Activated T-helper 17 cell treated with anti-CD3 and anti-CD28 coated beads, Interleukin-2, amount 50 U/mL, for 72 hours (primary cell): ENCODE measurements at regions not wholly inside any gene's neighbourhood (a gene's known extent, or its start where the extent isn't known, plus 50 kb on each side); places are given as distances from the start of the nearest gene placed in this dataset.
A peak's percentile ranks its signal among the peaks of the same experiment; 100 is the strongest.

Experiments
- ATAC-seq: fragments of 150-1000 bp; cut with Tn5 transposase; replicated peaks from 2 replicates; pipeline ENCODE4 v1.10.0; 2021; ENCODE audit warnings: mild to moderate bottlenecking, moderate library complexity
- H3K27ac Mint-ChIP-seq: one replicate; pipeline ENCODE4 v1.8.0; 2022; ENCODE audit warnings: mixed read lengths
- H3K27me3 Mint-ChIP-seq: one replicate; pipeline ENCODE4 v1.8.0; 2022; ENCODE audit warnings: mixed read lengths
- H3K36me3 Mint-ChIP-seq: one replicate; pipeline ENCODE4 v1.8.0; 2022; ENCODE audit warnings: low read depth, mild to moderate bottlenecking, mixed read lengths
- H3K4me1 Mint-ChIP-seq: one replicate; pipeline ENCODE4 v1.8.0; 2022; ENCODE audit warnings: mixed read lengths
- H3K4me3 Mint-ChIP-seq: one replicate; pipeline ENCODE4 v1.8.0; 2022; ENCODE audit warnings: mild to moderate bottlenecking, mixed read lengths
- H3K9me3 Mint-ChIP-seq: one replicate; pipeline ENCODE4 v1.8.0; 2022; ENCODE audit warnings: mixed read lengths

DNA sequence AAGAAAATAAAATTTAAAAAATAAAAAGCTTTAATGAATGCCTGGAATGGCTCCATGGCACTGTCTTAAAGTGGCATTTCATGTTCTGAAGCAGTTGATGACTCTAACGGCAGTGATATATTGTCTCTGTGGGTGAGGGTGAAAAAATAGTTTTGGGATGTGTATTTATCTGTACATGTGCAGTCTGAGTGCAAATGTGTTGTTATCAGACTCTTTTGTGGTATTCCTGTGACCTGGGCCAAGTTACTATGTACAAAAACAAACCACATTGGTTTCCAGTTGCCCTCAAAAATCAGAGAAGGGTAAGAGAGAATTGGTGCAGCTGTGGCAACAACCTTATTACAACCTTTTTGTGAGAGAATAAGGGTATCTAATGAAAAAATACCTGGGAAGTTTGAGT, 81.7 kb upstream of the CCDC91 start:
- peaks cover 19% of the 10 kb centered on the region for H3K4me1 Mint-ChIP-seq
- H3K27me3 Mint-ChIP-seq: no peaks in the 10 kb centered on the region
- no peaks in the 10 kb centered on the region for H3K36me3 Mint-ChIP-seq
- H3K9me3 Mint-ChIP-seq: no peaks in the 10 kb centered on the region
- H3K4me3 Mint-ChIP-seq: no peak overlapping the region
- ATAC-seq: peak; percentile 58
- H3K27ac Mint-ChIP-seq: no peak overlapping the region

DNA sequence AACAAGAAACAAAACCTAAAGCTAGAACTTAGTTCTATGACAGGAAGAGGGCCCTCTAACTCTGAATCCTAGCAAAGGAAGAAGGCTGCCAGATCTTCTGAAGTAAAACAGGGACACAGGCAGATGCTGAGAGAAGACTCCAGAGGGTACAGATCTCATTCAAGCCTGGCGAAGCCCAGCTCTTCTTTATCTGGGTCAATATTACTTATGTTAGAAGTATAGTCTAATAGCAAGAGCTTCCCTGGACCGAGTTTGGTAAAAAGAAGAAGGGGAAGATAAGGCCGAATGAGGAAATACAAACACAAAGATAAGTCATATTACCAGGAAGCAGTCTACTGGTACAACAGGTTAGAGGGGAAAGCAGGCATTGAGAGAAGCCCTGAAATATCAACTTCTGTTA, 79.9 kb upstream of the CCDC91 start:
- peaks cover 19% of the 10 kb centered on the region for H3K4me1 Mint-ChIP-seq
- H3K36me3 Mint-ChIP-seq: no peaks in the 10 kb centered on the region
- ATAC-seq: no peak
- no peaks in the 10 kb centered on the region for H3K27me3 Mint-ChIP-seq
- no peak overlapping the region for H3K27ac Mint-ChIP-seq
- H3K4me3 Mint-ChIP-seq: no peak overlapping the region
- H3K9me3 Mint-ChIP-seq: no peaks in the 10 kb centered on the region

DNA sequence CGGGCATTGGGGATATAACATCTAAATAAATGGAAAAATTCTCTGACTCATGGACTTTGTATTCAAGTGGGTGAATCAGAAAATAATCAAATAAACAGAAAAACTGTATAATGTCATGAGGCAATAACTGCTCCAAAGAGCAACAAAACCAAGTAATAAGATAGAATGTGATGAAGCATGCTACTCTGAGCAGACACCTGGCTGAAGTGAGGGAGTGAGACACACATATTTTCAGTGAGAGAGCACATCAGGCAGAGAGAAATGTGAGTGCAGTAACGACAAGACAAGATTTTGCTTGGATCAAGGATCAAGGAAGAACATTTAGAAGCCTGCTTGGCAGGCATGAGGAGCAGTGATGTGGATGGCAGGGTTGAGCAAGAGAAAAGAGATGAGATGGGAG, 75.8 kb upstream of the CCDC91 start:
- Mint-ChIP-seq H3K27ac (no peak overlapping the region), H3K4me3 (no peak overlapping the region), H3K4me1 (no peaks in the 10 kb centered on the region), H3K36me3 (no peaks in the 10 kb centered on the region), H3K9me3 (no peaks in the 10 kb centered on the region), H3K27me3 (no peaks in the 10 kb centered on the region)
- ATAC-seq: no peak

DNA sequence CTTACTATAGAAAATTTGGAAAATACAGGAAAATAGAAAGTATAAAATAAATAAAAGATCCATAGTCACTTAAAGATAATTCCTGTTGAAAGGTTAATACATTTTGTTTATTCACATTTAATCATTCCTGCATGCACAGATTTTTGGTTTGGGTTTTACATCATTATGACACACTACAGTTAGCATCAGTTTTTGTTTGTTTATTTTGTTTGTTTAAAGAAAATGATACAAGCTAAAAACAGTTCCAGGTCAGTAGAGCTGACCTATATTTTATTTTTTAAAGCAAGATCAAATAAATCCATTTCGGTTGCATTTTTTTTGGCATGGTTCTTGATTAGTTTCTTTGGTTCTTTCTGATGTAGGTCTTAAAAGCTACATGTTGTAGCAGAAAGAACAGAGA, 68.8 kb upstream of the CCDC91 start:
- Mint-ChIP-seq H3K27ac (no peak overlapping the region), H3K36me3 (no peaks in the 10 kb centered on the region), H3K9me3 (no peaks in the 10 kb centered on the region), H3K4me1 (no peaks in the 10 kb centered on the region), H3K27me3 (no peaks in the 10 kb centered on the region), H3K4me3 (no peak overlapping the region)
- ATAC-seq: no peak

DNA sequence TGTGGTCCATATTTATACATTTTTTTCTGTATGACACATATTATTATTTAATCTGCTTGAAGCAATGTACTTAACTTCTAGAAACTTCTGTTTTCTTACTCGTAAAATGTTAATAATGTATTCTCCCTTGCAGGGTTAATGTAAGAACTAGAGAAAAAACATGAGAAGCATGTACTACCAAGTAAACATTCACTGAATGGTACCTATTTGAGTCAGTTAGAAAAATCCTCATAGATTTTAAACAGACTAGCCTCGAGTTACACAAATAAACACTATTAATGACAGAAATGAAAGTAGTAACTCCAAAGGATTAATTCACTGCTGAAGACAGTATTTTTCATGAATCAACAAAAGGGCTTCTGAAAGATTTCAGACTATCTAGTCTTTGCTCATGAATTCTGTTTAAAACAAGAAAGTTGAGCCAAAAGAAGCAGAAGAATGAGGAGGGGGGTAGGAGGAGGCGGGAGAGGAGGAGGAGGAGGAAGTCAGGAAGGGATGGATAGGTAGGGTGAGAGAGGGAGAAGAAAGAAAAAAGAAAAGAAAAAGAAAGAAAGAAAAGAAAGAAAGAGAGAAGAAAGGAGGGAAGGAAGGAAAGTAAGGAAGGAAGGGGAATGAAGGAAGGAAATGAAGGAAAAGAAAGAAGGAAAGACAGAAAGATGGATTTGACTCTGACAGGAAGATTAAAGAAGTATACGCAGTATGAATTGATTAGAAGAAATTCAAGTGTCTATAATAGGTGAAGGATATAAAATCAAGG, 68.2 kb upstream of the CCDC91 start:
- Mint-ChIP-seq H3K4me3 (no peak overlapping the region), H3K27me3 (no peaks in the 10 kb centered on the region), H3K27ac (no peak overlapping the region), H3K9me3 (no peaks in the 10 kb centered on the region), H3K36me3 (no peaks in the 10 kb centered on the region), H3K4me1 (no peaks in the 10 kb centered on the region)
- no peak for ATAC-seq

DNA sequence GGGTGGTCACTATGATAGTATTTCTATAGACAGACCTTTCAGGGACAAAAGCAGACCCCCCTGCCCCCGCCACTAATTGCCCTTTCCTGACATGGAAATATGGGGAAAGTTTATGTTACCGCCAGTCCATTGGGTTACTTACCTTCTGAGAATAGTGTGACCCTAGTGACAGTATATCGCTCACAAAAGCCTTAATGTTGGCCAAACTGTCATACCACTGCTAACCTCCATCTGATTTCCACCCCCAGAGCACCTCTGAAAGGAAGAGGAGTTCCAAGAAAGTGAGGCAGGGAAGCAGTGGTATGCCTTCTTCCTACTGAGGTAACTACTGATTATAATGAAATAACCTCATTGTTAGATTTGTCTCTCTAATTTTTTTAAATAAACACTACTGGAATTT, 67.5 kb upstream of the CCDC91 start:
- no peaks in the 10 kb centered on the region for H3K4me1 Mint-ChIP-seq
- no peak for ATAC-seq

DNA sequence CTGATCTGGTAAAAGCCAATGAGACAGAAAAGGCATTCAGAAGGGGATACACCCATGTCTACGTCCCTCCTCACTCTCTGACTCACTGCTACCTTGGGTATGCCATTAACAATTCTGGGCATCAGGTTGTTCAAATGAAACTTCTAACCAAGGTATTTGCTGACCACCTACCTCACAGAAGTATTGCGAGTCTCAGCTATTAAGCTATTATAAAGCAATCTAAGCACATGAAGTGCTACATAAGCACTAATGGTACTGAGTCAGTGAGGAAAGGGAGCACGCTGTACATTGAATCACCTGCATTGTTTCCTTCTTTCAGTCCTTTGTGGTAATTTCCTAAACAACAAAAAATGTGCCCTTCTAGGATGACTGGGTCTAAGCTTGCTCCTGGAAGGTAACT, 62.8 kb upstream of the CCDC91 start:
- Mint-ChIP-seq H3K9me3 (no peaks in the 10 kb centered on the region), H3K36me3 (no peaks in the 10 kb centered on the region), H3K4me3 (no peak overlapping the region), H3K27ac (no peak overlapping the region), H3K27me3 (no peaks in the 10 kb centered on the region), H3K4me1 (peaks cover 6% of the 10 kb centered on the region)
- no peak for ATAC-seq

More for the DNA sequence above, 67.5 kb upstream of the CCDC91 start:
- no peak overlapping the region for H3K27ac Mint-ChIP-seq
- H3K4me3 Mint-ChIP-seq: no peak overlapping the region
- no peaks in the 10 kb centered on the region for H3K9me3 Mint-ChIP-seq
- H3K36me3 Mint-ChIP-seq: no peaks in the 10 kb centered on the region
- H3K27me3 Mint-ChIP-seq: no peaks in the 10 kb centered on the region

DNA sequence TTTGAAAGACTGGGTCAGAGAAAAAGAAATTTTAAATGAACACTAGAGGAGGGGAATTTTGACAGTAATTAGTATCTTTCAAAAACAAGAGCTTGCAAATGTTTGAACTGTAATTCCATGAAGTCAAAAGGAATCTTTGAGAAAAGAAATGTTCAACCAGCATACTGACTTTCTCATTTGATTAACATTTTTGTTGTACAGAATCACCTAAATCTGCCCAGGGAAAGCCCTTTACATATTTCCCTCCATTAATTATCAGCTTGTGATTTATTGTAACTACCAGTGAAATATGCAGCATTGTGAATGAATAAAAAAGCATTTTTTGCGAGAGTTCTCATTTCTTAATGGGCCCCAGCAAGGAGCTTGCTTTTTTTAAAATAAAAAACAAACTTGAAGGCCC, 61.2 kb upstream of the CCDC91 start:
- H3K36me3 Mint-ChIP-seq: no peaks in the 10 kb centered on the region
- no peak for ATAC-seq
- no peak overlapping the region for H3K27ac Mint-ChIP-seq
- no peak overlapping the region for H3K4me3 Mint-ChIP-seq
- no peaks in the 10 kb centered on the region for H3K27me3 Mint-ChIP-seq
- peaks cover 6% of the 10 kb centered on the region for H3K4me1 Mint-ChIP-seq
- no peaks in the 10 kb centered on the region for H3K9me3 Mint-ChIP-seq

DNA sequence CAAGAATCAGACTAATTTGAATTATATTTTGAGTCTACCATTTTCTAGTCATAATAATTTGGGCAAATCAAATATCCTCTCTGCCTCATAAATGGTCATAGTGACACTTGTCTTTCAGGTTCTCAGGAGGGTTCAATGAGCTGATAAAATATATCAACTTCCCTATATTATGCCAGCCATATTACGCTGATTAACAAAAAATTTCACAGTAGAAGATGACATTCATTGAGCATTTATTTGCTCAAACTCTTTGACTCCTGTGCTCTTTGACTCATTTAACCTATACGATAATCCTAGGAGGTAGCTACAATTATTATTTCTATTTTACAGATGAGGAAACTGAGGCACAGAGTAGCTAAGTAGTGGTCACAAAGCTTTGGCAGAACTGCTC, 60.0 kb upstream of the CCDC91 start:
- no peak for ATAC-seq
- H3K4me1 Mint-ChIP-seq: peaks cover 6% of the 10 kb centered on the region
- H3K9me3 Mint-ChIP-seq: no peaks in the 10 kb centered on the region
- H3K27ac Mint-ChIP-seq: peak overlapping the region; percentile 34
- H3K36me3 Mint-ChIP-seq: no peaks in the 10 kb centered on the region
- H3K27me3 Mint-ChIP-seq: no peaks in the 10 kb centered on the region
- H3K4me3 Mint-ChIP-seq: no peak overlapping the region

DNA sequence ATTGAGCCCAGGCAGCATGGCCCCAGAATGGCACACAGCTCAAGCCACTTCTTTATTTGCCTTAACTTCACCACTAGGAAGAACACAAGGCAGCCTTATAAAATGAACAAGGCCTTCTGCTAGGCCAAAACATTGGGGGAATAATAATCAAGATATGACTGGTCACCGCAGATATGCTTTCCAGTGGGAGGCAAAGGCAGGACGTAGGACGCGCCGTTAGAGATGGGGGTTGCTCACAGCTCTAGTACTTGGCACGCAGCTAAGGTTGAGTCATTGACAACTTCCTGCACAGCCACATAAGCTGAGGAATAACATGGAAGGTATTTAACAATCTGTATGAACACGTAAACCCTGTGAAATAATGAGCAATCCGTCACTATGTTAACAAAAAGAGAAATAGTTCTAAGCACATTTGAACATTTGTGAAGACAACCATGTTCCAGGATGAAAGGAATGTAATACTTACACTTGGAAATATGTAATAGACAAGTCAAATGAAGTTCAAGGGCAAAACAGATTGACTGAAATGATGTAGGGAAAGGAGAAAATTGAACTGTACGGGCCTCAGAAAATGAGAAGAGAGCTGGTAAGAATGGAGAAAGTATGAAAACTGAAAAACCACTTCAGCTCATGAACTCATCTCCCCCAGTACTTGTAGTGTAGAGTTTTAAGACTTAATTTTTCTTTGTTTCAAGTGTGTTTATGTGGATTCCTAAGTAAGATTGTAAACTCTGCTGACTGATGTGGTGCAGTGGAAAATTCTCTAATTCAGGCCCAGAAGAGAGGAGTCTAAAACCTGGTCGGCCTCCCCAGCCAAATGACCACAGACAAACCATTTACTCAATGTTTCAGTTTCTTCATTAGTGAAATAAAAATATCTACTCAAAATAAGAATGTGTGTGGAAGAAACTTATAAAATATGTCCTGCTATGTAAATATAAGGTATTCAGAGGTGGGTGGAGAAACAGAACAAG, 59.3 kb upstream of the CCDC91 start:
- Mint-ChIP-seq H3K36me3 (no peaks in the 10 kb centered on the region), H3K4me1 (peaks cover 6% of the 10 kb centered on the region), H3K27me3 (no peaks in the 10 kb centered on the region), H3K4me3 (peak overlapping the region; percentile 24), H3K9me3 (no peaks in the 10 kb centered on the region), H3K27ac (peak overlapping the region; percentile 34)
- ATAC-seq: peak; percentile 77

DNA sequence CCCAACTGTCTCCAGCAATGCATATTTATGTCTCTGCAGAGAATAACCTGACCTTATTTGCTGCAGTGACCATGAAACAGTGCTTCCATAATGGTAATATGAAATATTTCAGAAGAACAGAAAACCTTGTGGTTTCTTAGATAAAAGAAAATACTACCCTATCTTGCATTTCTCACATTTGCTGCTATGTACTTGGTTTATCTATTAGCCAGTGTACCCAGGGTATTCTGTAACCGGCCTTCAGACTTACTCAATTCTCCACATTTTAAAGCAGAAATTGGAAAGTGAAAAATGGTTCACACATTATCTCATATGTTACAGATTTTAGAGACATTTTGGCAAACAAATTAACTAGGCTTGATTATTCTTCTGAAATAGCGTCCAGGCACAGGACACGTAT, 57.9 kb upstream of the CCDC91 start:
- Mint-ChIP-seq H3K9me3 (no peaks in the 10 kb centered on the region), H3K4me1 (peaks cover 6% of the 10 kb centered on the region), H3K36me3 (no peaks in the 10 kb centered on the region), H3K27me3 (no peaks in the 10 kb centered on the region), H3K27ac (no peak overlapping the region), H3K4me3 (no peak overlapping the region)
- ATAC-seq: no peak

DNA sequence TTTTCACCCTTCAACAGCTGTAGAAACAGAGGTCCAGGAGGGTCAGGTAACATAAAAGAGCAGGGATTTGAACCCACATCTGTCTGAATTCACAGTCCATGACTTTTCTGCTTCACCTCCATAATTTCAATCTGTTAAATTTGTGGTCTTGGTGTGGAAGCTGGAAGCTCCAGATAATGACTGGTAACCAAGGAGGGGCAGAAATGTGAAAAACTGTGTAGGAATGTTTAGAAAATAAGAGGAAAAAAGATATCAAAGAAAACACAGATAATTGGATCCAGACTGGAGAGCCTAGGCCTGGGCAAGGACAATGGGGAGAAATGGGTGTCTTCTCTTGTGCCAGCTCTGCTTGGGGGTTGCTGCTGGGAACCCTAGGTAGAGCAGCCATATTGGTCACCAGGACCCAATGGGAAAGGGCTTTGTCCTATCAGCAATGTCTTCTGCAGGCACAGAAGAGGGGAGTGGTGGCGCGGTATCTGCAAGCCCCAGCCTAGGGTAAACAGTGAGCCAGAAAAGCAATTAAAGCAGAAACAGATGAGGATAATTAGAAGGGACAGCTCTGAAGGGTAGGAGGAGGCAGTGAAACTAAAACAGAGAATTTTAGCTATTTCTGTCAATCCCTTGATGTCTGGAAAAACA, 54.3 kb upstream of the CCDC91 start:
- Mint-ChIP-seq H3K36me3 (no peaks in the 10 kb centered on the region), H3K27ac (no peak overlapping the region), H3K4me3 (no peak overlapping the region), H3K27me3 (no peaks in the 10 kb centered on the region), H3K4me1 (peaks cover 6% of the 10 kb centered on the region), H3K9me3 (no peaks in the 10 kb centered on the region)
- ATAC-seq: no peak

DNA sequence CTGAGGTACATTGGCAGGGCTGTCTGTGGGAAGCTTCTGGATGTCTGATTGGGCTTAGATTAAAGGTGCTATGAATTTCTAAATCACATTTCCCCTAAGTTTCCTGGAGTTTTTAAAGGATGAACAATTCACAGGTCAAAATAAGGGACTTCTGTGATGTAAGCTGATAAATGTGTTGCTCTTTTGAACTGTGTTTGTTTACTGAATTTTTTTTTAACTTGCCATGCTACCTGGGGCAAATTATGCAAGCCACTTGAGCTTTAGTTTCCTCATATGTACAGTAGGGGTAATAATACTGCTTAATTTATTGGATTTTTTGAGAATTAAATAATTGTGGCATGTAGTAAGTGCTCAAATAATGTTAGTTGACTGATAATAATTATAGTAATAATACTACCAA, 52.8 kb upstream of the CCDC91 start:
- Mint-ChIP-seq H3K9me3 (no peaks in the 10 kb centered on the region), H3K4me3 (no peak overlapping the region), H3K4me1 (no peaks in the 10 kb centered on the region), H3K27me3 (no peaks in the 10 kb centered on the region), H3K36me3 (no peaks in the 10 kb centered on the region), H3K27ac (no peak overlapping the region)
- no peak for ATAC-seq

DNA sequence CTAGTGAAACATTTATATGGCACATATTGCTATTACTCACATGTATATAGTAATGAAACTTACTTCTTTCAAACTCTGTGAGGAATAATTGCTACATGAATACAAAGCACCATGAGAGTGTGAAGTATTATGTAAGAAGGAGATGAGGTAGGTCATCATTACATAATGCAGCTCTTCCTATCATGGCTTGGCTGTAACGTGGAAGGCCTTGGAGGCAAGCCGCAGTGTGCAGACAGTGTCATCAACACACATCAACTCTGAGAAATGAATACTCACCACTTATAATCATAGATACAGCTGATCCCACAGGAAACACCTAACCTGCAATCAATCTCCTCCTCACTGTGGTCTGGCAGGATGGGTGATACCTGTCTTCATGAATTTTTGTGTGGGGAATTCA, 49.9 kb upstream of the CCDC91 start:
- ATAC-seq: no peak
- no peak overlapping the region for H3K4me3 Mint-ChIP-seq
- no peak overlapping the region for H3K27ac Mint-ChIP-seq
- no peaks in the 10 kb centered on the region for H3K9me3 Mint-ChIP-seq
- H3K27me3 Mint-ChIP-seq: no peaks in the 10 kb centered on the region
- H3K36me3 Mint-ChIP-seq: no peaks in the 10 kb centered on the region
- no peaks in the 10 kb centered on the region for H3K4me1 Mint-ChIP-seq
